ENCODE measurements at regions not wholly inside any gene's neighbourhood (a gene's known extent, or its start where the extent isn't known, plus 50 kb on each side); places are given as distances from the start of the nearest gene placed in this dataset.

- intact Hi-C loops (cut with DNase I): no loop called here
Observed at GRCh38 chr7:125834421-125834820, 904.8 kb upstream of the POT1 start.

GRCh38 chr7:125833839-125834238 is 904.2 kb upstream of the POT1 start:
- DNase-seq (ENCODE audit: low spot score): no peak
- no peaks in the 10 kb centered on the region for H3K36me3 ChIP-seq
- no peak for TF ChIP-seq POLR2A (IDR thresholded peaks at IDR 0.05)
- no peak for TF ChIP-seq POLR2AphosphoS5 (IDR thresholded peaks at IDR 0.05)
- TF ChIP-seq, protein P1, sequence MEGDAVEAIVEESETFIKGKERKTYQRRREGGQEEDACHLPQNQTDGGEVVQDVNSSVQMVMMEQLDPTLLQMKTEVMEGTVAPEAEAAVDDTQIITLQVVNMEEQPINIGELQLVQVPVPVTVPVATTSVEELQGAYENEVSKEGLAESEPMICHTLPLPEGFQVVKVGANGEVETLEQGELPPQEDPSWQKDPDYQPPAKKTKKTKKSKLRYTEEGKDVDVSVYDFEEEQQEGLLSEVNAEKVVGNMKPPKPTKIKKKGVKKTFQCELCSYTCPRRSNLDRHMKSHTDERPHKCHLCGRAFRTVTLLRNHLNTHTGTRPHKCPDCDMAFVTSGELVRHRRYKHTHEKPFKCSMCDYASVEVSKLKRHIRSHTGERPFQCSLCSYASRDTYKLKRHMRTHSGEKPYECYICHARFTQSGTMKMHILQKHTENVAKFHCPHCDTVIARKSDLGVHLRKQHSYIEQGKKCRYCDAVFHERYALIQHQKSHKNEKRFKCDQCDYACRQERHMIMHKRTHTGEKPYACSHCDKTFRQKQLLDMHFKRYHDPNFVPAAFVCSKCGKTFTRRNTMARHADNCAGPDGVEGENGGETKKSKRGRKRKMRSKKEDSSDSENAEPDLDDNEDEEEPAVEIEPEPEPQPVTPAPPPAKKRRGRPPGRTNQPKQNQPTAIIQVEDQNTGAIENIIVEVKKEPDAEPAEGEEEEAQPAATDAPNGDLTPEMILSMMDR (IDR thresholded peaks at IDR 0.05): no peak
- intact Hi-C loops (cut with DNase I): no loop called here
- no peak overlapping the region for H3K27ac ChIP-seq
- no peaks in the 10 kb centered on the region for H3K9me3 ChIP-seq
- no peak overlapping the region for H3K4me3 ChIP-seq
- no peaks in the 10 kb centered on the region for H3K4me1 ChIP-seq (replicated peaks)
- H3K27me3 ChIP-seq (replicated peaks; ENCODE audit: insufficient read depth): no peaks in the 10 kb centered on the region
- WGBS: 79% methylated on average over 8 of the region's 8 CpGs

More at GRCh38 chr7:125834421-125834820, 904.8 kb upstream of the POT1 start:
- WGBS: 67% methylated on average over 2 of the region's 2 CpGs
- H3K4me1 ChIP-seq (replicated peaks): no peaks in the 10 kb centered on the region
- TF ChIP-seq POLR2A (IDR thresholded peaks at IDR 0.05) (no peak), POLR2AphosphoS5 (IDR thresholded peaks at IDR 0.05) (no peak)
- TF ChIP-seq, protein P1 (IDR thresholded peaks at IDR 0.05): no peak
- H3K27me3 ChIP-seq (replicated peaks; ENCODE audit: insufficient read depth): no peaks in the 10 kb centered on the region
- no peaks in the 10 kb centered on the region for H3K9me3 ChIP-seq
- no peak for DNase-seq (ENCODE audit: low spot score)
- no peak overlapping the region for H3K4me3 ChIP-seq
- no peak overlapping the region for H3K27ac ChIP-seq
- no peaks in the 10 kb centered on the region for H3K36me3 ChIP-seq

GRCh38 chr7:125830743-125831142 is 901.1 kb upstream of the POT1 start:
- no peaks in the 10 kb centered on the region for H3K9me3 ChIP-seq

GRCh38 chr7:125828153-125828700 is 898.6 kb upstream of the POT1 start:
- TF ChIP-seq, protein P1 (IDR thresholded peaks at IDR 0.05): no peak
- no peak for TF ChIP-seq POLR2A (IDR thresholded peaks at IDR 0.05)
- no peak for TF ChIP-seq POLR2AphosphoS5 (IDR thresholded peaks at IDR 0.05)
- Histone ChIP-seq H3K36me3 (no peaks in the 10 kb centered on the region), H3K9me3 (no peaks in the 10 kb centered on the region), H3K27me3 (replicated peaks; ENCODE audit: insufficient read depth) (no peaks in the 10 kb centered on the region), H3K4me1 (replicated peaks) (no peaks in the 10 kb centered on the region), H3K27ac (no peak overlapping the region), H3K4me3 (no peak overlapping the region)
- DNase-seq (ENCODE audit: low spot score): no peak
- 87% methylated on average over 3 of the region's 3 CpGs for WGBS
- intact Hi-C loops (cut with DNase I): no loop called here

More at GRCh38 chr7:125830743-125831142, 901.1 kb upstream of the POT1 start:
- intact Hi-C loops (cut with DNase I): no loop called here
- no peak overlapping the region for H3K4me3 ChIP-seq
- no peaks in the 10 kb centered on the region for H3K36me3 ChIP-seq
- DNase-seq (ENCODE audit: low spot score): no peak
- no peak overlapping the region for H3K27ac ChIP-seq
- TF ChIP-seq, protein P1 (IDR thresholded peaks at IDR 0.05): no peak
- TF ChIP-seq POLR2A (IDR thresholded peaks at IDR 0.05): no peak
- TF ChIP-seq POLR2AphosphoS5 (IDR thresholded peaks at IDR 0.05): no peak
- no peaks in the 10 kb centered on the region for H3K27me3 ChIP-seq (replicated peaks; ENCODE audit: insufficient read depth)
- H3K4me1 ChIP-seq (replicated peaks): no peaks in the 10 kb centered on the region

DNA sequence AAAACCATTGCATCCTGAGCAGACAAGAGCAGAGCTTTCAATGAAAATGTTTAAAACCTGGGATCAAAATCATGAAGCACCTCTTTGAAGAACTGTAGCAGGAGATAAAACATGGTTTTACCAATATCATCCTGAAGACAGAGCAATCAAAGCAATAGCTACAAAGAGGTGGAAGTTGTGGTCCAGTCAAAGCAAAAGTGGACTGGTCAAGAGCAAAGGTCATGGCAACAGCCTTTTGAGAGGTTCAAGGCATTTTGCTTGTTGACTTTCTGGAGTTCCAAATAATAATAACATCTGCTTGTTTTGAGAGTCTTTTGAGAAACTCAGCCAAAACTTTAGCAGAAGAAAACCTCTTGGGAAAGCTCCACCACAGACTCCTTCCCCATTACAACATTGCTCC is 893.9 kb upstream of the POT1 start:
- no peak overlapping the region for H3K27ac ChIP-seq
- intact Hi-C loops (cut with DNase I): no loop called here
- no peaks in the 10 kb centered on the region for H3K36me3 ChIP-seq
- TF ChIP-seq POLR2AphosphoS5 (IDR thresholded peaks at IDR 0.05): no peak
- TF ChIP-seq, protein P1 (IDR thresholded peaks at IDR 0.05): no peak
- TF ChIP-seq POLR2A (IDR thresholded peaks at IDR 0.05): no peak
- H3K4me3 ChIP-seq: no peak overlapping the region
- H3K4me1 ChIP-seq (replicated peaks): no peaks in the 10 kb centered on the region
- DNase-seq (ENCODE audit: low spot score): no peak
- H3K9me3 ChIP-seq: no peaks in the 10 kb centered on the region
- H3K27me3 ChIP-seq (replicated peaks; ENCODE audit: insufficient read depth): no peaks in the 10 kb centered on the region

Data from prostate gland (tissue), 2 donors.